ENCODE measurements at regions not wholly inside any gene's neighbourhood (a gene's known extent, or its start where the extent isn't known, plus 50 kb on each side); places are given as distances from the start of the nearest gene placed in this dataset.

DNA sequence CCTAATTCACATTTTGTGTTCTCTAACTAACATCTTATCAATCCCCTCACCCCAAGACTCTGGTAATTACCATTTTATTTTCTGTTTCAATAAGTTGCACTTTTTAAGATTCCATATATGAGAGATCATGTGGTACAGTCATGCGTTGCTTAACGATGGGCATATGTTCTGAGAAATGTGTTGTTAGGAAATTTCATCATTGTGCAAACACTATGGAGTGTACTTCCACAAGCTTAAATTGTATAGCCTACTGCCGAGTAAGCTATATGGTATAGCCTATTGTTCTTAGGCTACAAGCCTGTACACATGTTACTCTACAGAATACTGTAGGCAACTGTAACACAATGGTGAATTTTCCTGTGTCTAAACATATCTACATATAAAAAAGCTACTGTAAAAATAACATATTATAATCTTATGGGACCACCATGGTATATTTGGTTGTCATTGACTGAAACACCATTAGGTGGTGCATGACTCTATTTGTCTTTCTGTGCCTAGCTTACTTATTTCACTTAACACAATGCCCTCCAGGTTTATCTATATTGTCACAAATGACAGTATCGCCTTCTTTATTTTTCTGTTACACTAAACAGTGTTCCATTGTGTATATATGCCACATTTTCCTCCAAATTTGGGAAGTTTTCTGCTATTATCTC lies 473.4 kb upstream of the LMO3 start:
- no peak overlapping the region for H3K27ac ChIP-seq (ENCODE audit: low read length)

GRCh38 chr12:17077594-17077993 lies 471.6 kb upstream of the LMO3 start:
- Histone ChIP-seq H3K27ac (ENCODE audit: low read length) (no peak overlapping the region), H3K4me3 (ENCODE audit: low read length) (no peak overlapping the region), H3F3A (ENCODE audit: insufficient read depth, low read length) (no peaks in the 10 kb centered on the region), H3K27me3 (replicated peaks; ENCODE audit: insufficient read depth, low read length) (no peaks in the 10 kb centered on the region), H3K9me2 (replicated peaks; ENCODE audit: insufficient read depth, low read length) (no peaks in the 10 kb centered on the region), H3K79me2 (ENCODE audit: low read length) (no peaks in the 10 kb centered on the region), H3K9ac (ENCODE audit: low read length) (no peak overlapping the region), H3K36me3 (replicated peaks; ENCODE audit: insufficient read depth, low read length) (no peaks in the 10 kb centered on the region), H3K9me3 (replicated peaks; ENCODE audit: insufficient read depth, low read length) (no peaks in the 10 kb centered on the region), H3K4me2 (ENCODE audit: low read depth, low read length) (no peak overlapping the region), H4K20me1 (ENCODE audit: insufficient read depth, low read length) (no peaks in the 10 kb centered on the region), H2AFZ (ENCODE audit: low read length) (no peak overlapping the region), H3K4me1 (ENCODE audit: low read length) (no peaks in the 10 kb centered on the region)
- TF ChIP-seq EZH2 (optimal IDR thresholded peaks at IDR 0.05; ENCODE audit: low read depth, low read length) (no peak), EZH2phosphoT487 (IDR thresholded peaks at IDR 0.05; ENCODE audit: low read length) (no peak)
- TF ChIP-seq, protein P1, sequence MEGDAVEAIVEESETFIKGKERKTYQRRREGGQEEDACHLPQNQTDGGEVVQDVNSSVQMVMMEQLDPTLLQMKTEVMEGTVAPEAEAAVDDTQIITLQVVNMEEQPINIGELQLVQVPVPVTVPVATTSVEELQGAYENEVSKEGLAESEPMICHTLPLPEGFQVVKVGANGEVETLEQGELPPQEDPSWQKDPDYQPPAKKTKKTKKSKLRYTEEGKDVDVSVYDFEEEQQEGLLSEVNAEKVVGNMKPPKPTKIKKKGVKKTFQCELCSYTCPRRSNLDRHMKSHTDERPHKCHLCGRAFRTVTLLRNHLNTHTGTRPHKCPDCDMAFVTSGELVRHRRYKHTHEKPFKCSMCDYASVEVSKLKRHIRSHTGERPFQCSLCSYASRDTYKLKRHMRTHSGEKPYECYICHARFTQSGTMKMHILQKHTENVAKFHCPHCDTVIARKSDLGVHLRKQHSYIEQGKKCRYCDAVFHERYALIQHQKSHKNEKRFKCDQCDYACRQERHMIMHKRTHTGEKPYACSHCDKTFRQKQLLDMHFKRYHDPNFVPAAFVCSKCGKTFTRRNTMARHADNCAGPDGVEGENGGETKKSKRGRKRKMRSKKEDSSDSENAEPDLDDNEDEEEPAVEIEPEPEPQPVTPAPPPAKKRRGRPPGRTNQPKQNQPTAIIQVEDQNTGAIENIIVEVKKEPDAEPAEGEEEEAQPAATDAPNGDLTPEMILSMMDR (IDR thresholded peaks at IDR 0.05; ENCODE audit: low read length), result no peak
- no peak for DNase-seq

More for the DNA sequence above, 473.4 kb upstream of the LMO3 start:
- no peaks in the 10 kb centered on the region for H3F3A ChIP-seq (ENCODE audit: insufficient read depth, low read length)
- no peak overlapping the region for H3K9ac ChIP-seq (ENCODE audit: low read length)
- no peak overlapping the region for H2AFZ ChIP-seq (ENCODE audit: low read length)
- no peak for TF ChIP-seq EZH2phosphoT487 (IDR thresholded peaks at IDR 0.05; ENCODE audit: low read length)
- TF ChIP-seq, protein P1 (IDR thresholded peaks at IDR 0.05; ENCODE audit: low read length), result no peak
- no peak for TF ChIP-seq EZH2 (optimal IDR thresholded peaks at IDR 0.05; ENCODE audit: low read depth, low read length)
- no peak for DNase-seq
- no peaks in the 10 kb centered on the region for H3K27me3 ChIP-seq (replicated peaks; ENCODE audit: insufficient read depth, low read length)
- no peak overlapping the region for H3K4me3 ChIP-seq (ENCODE audit: low read length)
- no peaks in the 10 kb centered on the region for H3K36me3 ChIP-seq (replicated peaks; ENCODE audit: insufficient read depth, low read length)
- H3K79me2 ChIP-seq (ENCODE audit: low read length), result no peaks in the 10 kb centered on the region
- no peaks in the 10 kb centered on the region for H3K9me2 ChIP-seq (replicated peaks; ENCODE audit: insufficient read depth, low read length)
- H3K4me2 ChIP-seq (ENCODE audit: low read depth, low read length), result no peak overlapping the region
- H3K9me3 ChIP-seq (replicated peaks; ENCODE audit: insufficient read depth, low read length), result no peaks in the 10 kb centered on the region
- H3K4me1 ChIP-seq (ENCODE audit: low read length), result no peaks in the 10 kb centered on the region
- H4K20me1 ChIP-seq (ENCODE audit: insufficient read depth, low read length), result no peaks in the 10 kb centered on the region

DNA sequence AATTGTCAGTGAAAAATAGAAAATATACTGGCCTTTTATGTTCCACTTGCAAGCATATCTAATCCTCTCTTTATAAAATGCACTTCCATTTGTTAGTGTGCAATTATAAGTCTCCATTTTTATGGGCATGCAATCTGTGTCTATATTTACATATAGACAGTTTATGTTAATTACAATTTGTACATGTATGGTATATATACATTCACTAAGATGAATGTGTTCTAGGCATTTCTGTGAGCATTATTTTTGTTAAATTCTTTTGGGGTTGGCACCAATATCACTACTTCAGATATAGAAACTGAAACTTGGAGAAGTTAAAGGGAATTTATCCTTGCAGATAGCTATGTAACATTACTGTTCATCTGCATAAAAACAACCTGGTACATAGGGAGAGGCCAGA lies 470.8 kb upstream of the LMO3 start:
- H4K20me1 ChIP-seq (ENCODE audit: insufficient read depth, low read length), result no peaks in the 10 kb centered on the region
- no peak overlapping the region for H2AFZ ChIP-seq (ENCODE audit: low read length)
- no peaks in the 10 kb centered on the region for H3K27me3 ChIP-seq (replicated peaks; ENCODE audit: insufficient read depth, low read length)
- no peak overlapping the region for H3K27ac ChIP-seq (ENCODE audit: low read length)
- H3F3A ChIP-seq (ENCODE audit: insufficient read depth, low read length), result no peaks in the 10 kb centered on the region
- H3K79me2 ChIP-seq (ENCODE audit: low read length), result no peaks in the 10 kb centered on the region
- DNase-seq, result no peak
- H3K4me1 ChIP-seq (ENCODE audit: low read length), result no peaks in the 10 kb centered on the region
- no peaks in the 10 kb centered on the region for H3K9me2 ChIP-seq (replicated peaks; ENCODE audit: insufficient read depth, low read length)
- H3K4me3 ChIP-seq (ENCODE audit: low read length), result no peak overlapping the region
- H3K9me3 ChIP-seq (replicated peaks; ENCODE audit: insufficient read depth, low read length), result no peaks in the 10 kb centered on the region
- no peaks in the 10 kb centered on the region for H3K36me3 ChIP-seq (replicated peaks; ENCODE audit: insufficient read depth, low read length)
- no peak overlapping the region for H3K4me2 ChIP-seq (ENCODE audit: low read depth, low read length)
- TF ChIP-seq EZH2phosphoT487 (IDR thresholded peaks at IDR 0.05; ENCODE audit: low read length) (no peak), EZH2 (optimal IDR thresholded peaks at IDR 0.05; ENCODE audit: low read depth, low read length) (no peak)
- H3K9ac ChIP-seq (ENCODE audit: low read length), result no peak overlapping the region

- no peak for DNase-seq
- TF ChIP-seq EZH2phosphoT487 (IDR thresholded peaks at IDR 0.05; ENCODE audit: low read length) (no peak), EZH2 (optimal IDR thresholded peaks at IDR 0.05; ENCODE audit: low read depth, low read length) (no peak)
- TF ChIP-seq, protein P1 (IDR thresholded peaks at IDR 0.05; ENCODE audit: low read length), result no peak
- no peaks in the 10 kb centered on the region for H3K9me3 ChIP-seq (replicated peaks; ENCODE audit: insufficient read depth, low read length)
- H3K27me3 ChIP-seq (replicated peaks; ENCODE audit: insufficient read depth, low read length), result no peaks in the 10 kb centered on the region
- H3K27ac ChIP-seq (ENCODE audit: low read length), result no peak overlapping the region
- H3K36me3 ChIP-seq (replicated peaks; ENCODE audit: insufficient read depth, low read length), result no peaks in the 10 kb centered on the region
- no peaks in the 10 kb centered on the region for H3K4me1 ChIP-seq (ENCODE audit: low read length)
- no peaks in the 10 kb centered on the region for H4K20me1 ChIP-seq (ENCODE audit: insufficient read depth, low read length)
- H3K4me3 ChIP-seq (ENCODE audit: low read length), result no peak overlapping the region
- no peak overlapping the region for H3K9ac ChIP-seq (ENCODE audit: low read length)
- no peaks in the 10 kb centered on the region for H3K79me2 ChIP-seq (ENCODE audit: low read length)
- no peak overlapping the region for H3K4me2 ChIP-seq (ENCODE audit: low read depth, low read length)
- H3K9me2 ChIP-seq (replicated peaks; ENCODE audit: insufficient read depth, low read length), result no peaks in the 10 kb centered on the region
- no peaks in the 10 kb centered on the region for H3F3A ChIP-seq (ENCODE audit: insufficient read depth, low read length)
- no peak overlapping the region for H2AFZ ChIP-seq (ENCODE audit: low read length)
Measured at GRCh38 chr12:17076028-17076744, 470.2 kb upstream of the LMO3 start.

Measured in MM.1S (cell line).